GM21381 (cell line): ENCODE measurements at regions not wholly inside any gene's neighbourhood (a gene's known extent, or its start where the extent isn't known, plus 50 kb on each side); places are given as distances from the start of the nearest gene placed in this dataset.
"Not testable (repeated sequence)": the region's sequence is repeated elsewhere in the genome, so short reads cannot be mapped to it uniquely, and the experiment has no call there.

Source experiments
- ATAC-seq: cut with Tn5 transposase; IDR thresholded peaks from one replicate; pipeline ENCODE4 v1.9.1; 2021; ENCODE audit warnings: mild to moderate bottlenecking, moderate library complexity; ENCODE audit not compliant: unreplicated experiment

DNA sequence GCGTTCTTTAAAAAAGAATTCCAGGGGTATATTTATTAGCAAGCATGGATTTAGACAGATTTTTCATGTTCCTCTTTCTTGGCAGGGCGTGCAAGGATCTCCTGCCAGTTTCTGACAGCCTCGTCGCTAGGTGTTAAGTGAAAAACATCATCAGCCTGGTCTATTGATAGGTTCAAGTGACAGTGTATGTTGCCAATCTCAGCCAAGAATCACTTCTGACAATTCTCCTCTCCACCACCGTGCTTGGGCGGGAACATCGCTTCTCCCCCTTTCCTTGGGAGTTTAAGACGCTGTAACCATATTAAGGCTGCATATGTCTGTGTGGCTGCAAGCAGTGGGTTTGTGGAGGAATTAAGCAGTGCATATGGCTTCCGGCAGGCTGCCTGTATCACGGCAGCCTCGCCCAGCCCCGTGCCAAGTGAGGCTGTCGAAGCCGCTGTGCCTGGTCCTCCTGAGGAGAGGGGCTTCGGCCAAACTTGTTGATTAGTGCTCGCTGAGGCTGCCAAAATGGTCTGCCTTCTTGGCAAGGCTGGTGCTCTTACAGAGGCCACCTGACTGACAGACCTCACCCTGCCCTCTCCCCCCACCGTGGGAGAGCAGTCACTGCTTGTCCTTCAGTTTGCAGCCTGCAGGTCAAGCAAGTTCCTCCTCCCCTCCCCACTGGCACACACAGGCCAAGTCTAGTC lies 132.2 kb upstream of the MPHOSPH6 start:
- no peak for ATAC-seq

DNA sequence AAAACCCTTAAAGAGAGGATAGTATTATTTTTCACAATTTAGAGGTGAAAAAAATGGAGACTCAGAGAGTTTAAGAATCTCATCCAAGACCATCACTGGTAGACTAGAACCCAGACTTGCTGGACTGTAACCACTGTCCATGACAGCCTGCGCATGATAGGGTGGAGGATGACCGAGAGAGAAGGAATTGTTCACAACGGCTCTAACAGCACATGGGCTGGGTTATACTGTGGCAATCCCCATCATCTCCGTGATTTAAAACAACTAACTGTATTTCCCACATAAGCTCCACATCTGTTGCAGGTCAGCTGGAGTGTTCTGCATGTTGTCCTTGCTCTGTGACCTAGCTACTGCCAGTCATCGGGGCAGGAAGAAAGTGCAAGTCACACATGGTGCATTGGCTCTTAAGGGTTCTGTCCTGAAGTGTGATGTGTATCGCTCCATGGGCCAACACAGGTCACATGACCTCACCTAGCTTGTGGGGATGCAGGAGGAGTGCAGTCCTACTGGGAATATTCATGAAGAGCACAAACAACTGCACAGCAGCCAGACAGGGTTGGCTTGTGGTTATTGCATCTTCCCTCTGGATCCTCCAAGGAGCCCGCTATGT lies 131.2 kb upstream of the MPHOSPH6 start:
- no peak for ATAC-seq

DNA sequence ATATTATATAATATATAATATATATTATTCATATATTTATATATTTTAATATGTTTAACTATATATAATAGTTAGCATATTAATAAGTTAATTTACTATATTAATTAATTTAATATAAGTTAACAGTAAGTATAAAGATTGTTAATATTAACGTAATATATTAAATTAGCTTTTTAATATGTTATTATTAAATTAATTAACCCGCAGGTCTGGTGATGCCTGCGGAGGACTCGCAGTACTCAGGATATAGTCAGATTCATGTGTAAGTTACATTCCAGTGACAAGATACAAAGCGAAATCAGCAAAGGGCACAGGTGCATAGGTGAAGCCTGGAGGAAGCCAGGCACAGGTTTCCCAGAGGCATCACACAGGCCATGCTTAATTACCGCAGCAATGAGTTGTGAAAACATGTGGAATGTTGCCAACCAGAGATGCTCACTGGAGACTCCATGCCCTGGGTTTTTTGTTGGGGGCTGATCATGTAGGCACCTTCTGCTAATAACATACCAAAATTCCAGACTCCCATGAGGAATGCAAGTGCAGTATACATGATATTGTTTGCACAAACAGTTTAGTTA lies 130.4 kb upstream of the MPHOSPH6 start:
- ATAC-seq, result no peak

DNA sequence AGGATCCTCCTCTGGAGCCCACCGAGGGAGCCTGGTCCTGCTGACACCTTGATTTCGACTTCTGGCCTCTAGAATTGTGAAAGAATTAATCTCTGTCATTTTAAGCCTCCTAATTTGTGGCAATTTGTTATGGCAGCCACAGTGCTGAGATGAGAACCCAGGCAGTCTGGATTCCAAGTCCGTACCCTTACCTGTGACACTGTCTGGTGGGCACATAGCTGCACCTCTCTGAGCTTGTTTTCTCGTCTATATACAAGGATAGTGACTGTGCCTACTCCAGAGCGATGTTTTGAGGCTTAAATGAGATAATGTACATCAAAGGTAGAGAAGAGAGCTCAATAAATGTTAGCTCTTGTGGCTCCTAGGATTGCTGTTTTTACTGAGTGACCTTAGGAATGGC lies 128.4 kb upstream of the MPHOSPH6 start:
- no peak for ATAC-seq

DNA sequence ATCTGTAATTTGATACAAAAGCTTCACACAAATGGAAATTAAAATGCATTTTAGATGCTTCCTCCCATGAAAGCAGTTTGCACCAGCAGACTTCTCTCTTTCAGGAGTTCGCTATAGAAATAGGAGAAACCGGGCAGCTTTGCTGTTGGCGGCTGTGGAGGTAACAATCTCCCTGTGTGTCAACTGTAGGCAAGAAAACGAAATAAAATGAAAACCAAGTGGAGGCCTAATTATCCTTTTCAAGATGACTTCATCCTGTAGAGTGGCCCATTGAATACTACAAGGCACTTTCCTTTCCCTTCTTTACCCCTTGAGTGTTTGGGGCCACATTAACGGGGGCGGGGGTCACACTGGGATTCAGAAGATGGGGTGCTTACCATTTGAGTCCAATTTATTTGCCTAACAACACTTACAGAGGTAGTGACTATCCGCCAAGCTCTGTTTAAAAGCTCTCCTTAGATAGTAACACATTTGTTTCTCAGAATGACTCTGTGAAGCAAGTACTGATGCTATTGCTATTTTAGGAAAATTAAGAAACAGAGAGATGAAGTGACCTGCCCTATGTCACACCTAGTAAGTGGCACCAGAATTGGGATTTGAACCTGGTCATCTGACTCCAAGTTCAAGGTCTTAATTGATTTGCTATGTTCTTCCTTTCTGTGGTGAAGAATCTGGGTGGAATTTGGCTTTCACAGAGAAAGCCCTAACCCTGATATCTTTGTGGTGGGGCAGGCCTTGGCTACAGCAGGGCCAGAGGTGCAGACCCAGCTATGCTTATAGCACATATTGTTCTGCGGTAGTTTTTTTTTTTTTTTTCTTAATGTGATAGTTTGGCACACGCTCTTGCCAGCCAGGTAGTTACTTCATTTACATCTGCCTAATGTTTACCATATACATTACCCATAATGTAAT lies 125.5 kb upstream of the MPHOSPH6 start:
- no peak for ATAC-seq

DNA sequence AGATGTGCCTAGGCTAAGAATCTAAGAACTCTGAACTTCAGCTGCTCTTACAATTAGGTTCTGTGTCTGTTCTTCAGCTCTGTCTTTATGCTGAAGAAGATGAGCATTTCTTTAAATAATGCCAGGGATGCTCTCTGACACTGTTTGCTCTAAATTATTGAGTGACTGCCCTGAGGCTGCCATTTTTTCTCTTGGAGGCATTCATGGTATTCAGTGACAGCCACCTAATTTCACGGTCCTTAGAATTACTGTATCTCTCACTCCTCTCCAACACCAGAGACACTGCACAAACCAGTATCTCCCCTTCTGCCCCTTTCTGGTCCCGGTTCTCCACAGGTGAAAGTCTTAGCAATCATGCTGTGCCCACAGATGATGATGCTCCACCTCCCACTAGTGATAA lies 123.6 kb upstream of the MPHOSPH6 start:
- no peak for ATAC-seq

DNA sequence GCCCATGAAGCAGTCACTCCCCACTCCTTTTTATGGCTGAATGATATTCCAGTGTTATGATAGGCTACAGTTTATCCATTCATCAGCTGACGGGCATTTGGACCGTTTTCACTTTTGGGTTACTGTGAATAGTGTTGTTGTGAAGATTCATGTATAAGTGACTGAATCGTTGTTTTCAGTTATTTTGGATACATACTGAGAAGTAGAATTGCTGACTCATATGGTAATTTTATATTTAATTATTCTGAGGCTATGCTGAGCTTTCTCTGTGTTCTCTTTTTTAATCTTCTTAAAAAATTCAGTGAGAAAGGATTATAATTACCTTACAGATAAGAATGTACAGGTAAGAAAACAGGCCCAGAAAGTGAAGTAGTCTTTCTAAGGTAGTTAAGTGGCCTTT lies 117.9 kb upstream of the MPHOSPH6 start:
- ATAC-seq, result no peak

DNA sequence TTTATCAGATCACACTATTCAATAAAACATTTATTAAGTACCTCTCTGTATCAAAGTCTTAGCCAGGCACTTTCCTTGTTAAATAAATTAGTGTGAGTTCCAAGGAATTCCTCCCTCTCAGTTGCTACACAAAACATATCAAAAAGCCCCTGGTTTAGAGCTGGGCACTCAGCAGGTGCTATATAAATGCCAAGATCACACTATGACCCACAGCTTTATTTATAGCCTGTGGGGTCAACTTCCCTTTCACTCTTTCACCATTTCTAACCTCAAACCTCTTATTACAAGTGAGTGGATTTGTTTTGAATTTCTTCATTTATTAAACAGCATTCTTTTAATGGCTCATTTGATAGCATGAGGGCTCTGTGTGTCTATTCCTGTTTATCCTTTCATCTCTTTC lies 112.6 kb upstream of the MPHOSPH6 start:
- ATAC-seq, result no peak

DNA sequence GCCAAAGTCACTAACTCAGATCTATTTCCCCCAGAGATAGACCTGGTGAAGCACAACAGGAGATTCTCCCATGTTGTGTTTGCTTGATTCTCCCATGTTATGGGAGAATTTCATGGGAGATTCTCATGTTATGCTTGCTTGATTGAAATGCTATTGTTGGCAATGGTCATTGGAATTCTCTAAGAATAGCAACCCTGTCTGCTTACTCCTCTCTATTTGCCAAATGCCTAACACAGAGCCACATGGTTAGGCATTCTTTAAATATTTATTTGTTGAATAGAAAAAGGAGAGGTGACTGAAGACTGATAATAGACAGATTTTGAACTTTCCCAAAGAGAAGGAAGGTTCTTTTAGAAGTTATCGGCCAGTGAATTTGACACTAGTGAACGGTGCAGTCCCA lies 111.5 kb upstream of the MPHOSPH6 start:
- ATAC-seq, result no peak

DNA sequence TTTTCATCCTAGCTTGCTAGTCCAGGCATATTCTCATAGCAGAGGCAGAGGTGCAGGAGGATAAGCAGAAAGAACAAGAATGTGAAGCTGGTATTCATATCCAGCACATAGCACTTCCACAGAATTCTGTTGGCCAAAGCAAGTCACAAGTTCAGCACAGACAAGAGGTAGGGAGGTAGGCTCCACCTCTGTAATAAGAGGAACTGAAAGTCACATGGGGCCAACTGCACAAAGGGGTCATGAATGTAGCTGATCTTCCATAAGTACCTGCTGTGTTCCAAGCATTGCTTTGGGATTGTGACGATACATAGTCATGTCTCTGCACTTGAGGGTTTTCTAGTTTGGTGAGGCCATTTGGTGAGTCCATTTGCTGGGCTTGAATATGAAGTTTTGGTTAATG lies 110.8 kb upstream of the MPHOSPH6 start:
- no peak for ATAC-seq

DNA sequence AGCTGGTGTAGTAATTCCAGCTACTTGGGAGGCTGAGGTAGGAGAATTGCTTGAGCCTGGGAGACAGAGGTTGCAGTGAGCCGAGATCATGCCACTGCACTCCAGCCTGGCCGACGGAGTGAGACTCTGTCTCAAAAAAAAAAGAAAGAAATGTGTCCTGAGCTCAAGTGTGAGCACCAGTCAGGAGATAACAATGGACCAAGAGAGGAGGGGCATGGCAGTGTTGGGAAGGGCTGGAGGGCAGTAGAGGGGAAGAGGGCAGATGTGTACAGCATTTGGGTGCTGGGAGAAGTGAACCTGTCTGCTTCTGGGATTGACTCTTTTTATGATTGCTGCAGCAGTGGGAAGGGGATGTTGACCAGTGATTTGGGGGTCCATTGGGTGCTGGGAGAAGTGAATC lies 105.3 kb upstream of the MPHOSPH6 start:
- not testable (repeated sequence) for ATAC-seq

DNA sequence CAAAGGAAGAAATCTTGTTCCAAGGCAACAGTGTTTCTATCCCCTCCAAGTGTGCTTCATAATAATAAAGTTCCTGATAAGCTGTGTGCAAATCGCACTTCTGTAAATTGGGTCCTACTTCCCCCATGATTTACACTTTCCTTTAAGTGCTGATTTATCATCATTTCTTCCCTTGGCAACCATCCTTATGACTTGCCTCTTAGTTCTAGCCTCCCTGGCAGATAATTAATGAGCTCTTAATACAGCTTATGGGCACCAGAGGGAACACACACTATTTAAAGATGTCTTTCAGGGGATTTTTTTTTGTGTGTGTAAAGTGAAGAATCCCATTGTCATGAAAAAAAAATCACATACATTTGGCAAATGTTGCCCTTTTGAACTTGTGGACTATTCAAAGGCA lies 101.6 kb upstream of the MPHOSPH6 start:
- no peak for ATAC-seq

DNA sequence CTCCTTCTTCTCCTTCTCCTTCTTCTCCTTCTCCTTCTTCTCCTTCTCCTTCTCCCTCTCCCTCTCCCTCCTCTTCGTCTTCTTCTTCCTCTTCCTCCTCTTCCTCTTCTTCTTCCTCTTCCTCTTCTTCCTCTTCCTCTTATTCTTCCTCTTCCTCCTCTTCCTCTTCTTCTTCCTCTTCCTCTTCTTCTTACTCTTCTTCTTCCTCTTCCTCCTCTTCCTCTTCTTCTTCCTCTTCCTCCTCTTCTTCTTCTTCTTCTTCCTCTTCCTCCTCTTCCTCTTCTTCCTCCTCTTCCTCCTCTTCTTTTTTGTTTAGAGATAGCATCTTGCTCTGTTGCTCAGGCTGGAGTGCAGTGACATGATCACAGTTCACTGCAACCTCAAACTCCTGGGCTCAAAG lies 97.7 kb upstream of the MPHOSPH6 start:
- not testable (repeated sequence) for ATAC-seq

DNA sequence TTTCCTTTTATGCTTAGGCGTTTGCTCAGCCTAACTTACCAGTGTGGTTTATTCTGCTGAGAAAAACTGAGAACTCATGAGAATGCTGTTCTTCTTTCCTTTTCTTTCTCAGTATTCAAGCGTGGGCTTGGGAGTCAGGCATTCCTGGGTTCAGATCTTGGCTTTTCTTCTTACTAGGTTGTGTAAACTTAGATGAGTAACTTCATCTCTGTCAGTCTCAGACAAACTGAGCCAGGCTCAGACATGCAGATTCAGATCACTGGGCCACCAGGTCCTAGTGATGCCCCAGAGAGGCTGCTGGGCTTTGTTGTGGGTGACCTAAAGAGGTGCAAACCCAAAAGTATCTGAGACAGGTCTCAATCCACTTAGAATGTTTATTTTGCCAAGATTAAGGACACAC lies 95.8 kb upstream of the MPHOSPH6 start:
- no peak for ATAC-seq

DNA sequence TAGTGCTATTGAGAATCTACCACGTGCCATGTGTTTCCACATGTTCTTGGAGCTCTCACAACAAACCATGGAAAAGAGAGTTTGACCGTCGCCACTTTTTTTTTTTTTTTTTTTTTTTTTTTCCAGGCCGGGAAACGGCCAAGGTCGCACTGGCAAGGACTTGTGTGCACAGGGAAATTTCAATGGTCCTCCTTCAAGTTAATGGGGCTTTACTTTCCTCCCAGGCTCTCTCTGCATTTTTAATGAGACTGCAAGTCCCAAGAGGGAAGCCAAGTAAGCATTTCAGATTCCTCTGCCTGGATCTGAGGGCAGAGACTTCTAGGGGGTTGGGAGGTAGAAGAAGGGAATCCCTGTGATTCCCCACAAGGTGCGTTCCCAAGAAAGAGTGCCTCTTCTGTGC lies 94.7 kb upstream of the MPHOSPH6 start:
- ATAC-seq, result no peak

DNA sequence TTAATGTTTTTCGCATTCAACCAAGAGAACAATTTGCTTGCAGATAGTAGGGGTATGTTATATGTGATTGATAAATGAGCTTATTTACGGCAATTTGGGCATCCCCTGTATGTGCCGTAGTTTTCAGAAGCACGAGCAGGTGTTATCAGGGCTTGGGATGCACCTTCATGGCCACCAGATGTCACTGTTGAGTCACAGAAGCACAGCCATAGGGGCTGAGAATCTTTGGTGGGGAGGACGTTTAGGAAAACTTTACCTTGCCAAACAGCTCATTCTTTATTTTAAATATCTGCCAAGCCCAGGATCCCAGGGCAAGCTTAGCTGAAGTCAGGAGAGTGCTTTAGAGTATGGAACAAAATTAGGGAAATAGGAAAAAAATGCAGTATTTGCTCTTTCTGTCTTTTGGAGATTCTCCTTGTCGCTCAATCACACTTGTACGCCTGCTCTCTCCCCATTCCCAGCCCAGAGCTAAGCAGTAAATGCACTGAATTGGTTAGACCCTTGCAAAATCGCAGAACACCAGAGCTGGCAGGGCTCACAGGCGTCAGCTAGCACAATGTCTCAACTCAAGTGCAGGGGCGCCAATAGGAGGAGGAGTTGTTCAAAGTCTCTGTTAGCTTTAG lies 93.6 kb upstream of the MPHOSPH6 start:
- peak; percentile 69 for ATAC-seq

DNA sequence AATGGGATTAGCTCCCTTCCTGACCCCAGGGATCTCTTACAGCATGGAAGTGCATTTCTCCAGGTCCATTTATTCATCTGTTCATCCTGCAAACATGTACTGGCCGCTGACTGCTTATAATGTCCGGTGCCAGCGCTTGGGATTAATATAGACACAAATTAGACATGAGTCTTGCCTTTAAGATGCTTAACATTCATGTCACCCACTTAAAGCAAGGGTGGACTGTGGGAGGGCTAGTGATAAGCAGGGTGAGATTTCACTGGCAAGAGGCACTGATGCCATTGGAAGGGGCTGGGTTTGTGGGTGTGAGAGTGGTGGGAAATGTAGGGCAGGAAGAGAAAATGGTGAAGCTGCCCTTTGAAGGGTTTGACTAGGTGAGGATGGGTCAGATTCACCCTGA lies 92.2 kb upstream of the MPHOSPH6 start:
- no peak for ATAC-seq

DNA sequence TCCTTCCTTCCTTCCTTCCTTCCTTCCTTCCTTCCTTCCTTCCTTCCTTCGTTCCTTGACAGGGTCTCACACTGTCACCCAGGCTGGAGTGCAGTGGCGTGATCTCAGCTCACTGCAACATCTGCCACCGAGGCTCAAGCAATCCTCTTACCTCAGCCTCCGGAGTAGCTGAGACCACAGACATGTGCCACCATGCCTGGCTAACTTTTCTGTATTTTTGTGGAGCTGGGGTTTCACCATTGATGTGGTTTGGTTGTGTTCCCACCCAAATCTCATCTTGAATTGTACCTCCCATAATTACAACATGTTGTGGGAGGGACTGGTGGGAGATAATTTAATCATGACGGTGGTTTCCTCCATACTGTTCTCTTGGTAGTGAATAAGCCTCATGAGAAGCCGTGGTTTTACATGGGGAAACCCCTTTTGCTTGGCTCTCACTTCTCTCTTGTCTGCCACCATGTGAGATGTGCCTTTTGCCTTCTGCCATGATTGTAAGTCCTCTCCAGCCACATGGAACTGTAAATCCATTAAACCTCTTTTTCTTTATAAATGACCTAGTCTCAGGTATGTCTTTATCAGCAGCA lies 90.3 kb upstream of the MPHOSPH6 start:
- no peak for ATAC-seq

DNA sequence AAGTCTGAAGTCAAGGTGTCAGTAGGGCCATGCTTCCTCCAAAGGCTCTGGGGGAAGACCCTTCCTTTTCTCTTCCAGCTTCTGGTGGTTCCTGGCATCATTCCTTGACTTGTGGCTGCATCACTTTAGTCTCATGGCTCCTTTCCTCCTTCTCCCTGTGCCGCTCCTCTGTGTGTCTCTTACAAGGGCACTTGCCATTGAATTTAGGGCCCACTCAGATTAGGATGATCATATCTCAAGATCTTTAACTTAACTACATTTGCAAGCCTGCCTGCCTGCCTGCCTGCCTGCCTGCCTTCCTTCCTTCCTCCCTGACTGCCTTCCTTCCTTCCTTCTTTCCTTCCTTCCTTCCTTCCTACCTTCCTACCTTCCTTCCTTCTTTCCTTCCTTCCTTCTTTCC lies 89.7 kb upstream of the MPHOSPH6 start:
- no peak for ATAC-seq

DNA sequence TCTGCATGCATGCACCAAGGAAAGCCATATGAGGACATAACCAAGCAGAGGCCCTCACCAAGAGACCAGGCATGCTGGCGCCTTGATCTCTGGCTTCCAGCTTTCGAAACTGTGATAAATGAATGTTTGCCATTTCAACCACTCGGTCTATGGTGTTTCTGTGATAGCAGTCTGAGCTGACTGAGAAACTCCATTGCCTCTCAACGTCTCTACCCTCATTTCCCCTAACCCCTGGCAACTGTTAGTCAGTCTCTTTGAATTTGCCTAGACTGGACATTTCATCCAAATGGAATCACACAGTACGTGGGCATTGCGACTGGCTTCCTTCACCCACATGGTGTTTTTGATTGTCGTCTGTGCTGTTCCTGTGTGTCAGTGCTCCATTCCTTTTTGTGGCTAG lies 88.0 kb upstream of the MPHOSPH6 start:
- no peak for ATAC-seq

DNA sequence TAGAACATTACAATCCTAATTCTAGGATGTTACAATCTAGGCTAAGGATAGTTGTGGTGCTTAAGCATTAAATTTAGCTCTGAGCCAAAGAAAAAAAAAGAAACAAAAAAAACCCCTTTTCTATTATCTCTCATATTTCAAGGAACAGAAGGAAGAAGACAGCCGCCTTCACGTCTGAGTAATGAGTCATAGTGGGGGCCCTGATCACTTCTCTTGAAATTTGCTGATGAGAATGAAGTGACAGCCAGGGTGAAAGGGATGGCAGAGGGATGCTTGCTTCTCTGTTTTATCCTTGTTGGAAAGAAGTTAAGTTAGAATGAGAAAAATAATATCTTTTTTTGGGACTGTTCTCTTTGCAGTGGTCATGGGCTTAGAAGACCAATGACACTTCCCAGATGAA lies 82.6 kb upstream of the MPHOSPH6 start:
- no peak for ATAC-seq
